ENCODE measurements at regions not wholly inside any gene's neighbourhood (a gene's known extent, or its start where the extent isn't known, plus 50 kb on each side); places are given as distances from the start of the nearest gene placed in this dataset.

- DNase-seq: no peak
Measured at GRCh38 chr18:56165601-56166355, 472.6 kb downstream of the TXNL1 start.

GRCh38 chr18:56162311-56163265 lies 475.8 kb downstream of the TXNL1 start:
- no peak for DNase-seq

DNA sequence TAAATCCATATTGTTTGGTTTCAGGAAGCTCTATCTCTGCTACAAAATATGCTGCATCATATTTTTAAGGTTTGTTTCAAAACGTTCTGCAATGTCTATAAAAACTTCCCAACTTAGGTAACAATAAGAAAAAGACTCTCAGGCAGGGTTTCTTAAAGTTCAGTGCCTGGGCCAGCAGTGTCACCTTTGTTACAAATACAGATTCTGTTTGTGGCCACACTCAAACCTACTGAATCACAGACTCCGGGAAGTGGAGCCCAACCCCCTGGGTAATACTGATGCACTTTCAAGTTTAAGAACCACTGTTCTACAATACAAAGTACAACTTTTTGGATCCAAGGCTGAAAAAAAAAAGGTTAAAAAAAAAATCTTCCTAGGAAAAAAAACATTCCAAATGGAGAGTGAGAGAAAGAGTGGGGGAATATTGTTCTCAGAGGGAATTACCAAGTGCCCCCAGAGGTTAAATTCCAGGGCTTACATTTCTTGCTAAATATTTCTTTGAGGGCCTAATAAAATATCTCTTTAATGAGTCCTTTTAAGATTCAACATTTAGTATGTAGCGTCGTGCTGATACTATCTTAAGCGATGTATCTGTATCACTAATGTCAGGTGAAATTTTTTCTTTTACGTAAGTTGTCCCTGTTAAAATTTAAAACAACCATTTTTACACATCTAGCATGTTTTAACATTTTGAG lies 476.7 kb downstream of the TXNL1 start:
- no peak for DNase-seq

DNA sequence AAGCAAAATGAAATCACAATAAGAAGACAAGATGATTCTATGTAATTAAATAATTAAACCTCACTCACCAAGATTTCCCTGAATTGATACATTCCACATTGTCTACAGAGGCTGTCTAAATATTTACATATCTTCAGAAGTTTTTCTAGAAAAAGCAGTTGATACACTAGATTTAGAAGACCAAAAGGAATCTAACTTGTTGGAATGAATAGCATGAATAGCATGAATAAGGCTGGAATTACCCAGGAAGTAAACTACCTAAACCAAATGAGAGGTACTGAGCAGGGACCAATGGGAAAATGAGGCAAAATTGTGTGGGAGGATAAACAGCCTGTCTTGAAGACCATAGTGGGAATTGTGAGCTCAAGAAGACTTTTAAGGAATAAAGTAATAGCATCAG lies 479.7 kb downstream of the TXNL1 start:
- no peak for DNase-seq

- DNase-seq: no peak
Measured at GRCh38 chr18:56157541-56157940, 480.9 kb downstream of the TXNL1 start.

- DNase-seq: no peak
Measured at GRCh38 chr18:56152551-56153310, 485.7 kb downstream of the TXNL1 start.

DNA sequence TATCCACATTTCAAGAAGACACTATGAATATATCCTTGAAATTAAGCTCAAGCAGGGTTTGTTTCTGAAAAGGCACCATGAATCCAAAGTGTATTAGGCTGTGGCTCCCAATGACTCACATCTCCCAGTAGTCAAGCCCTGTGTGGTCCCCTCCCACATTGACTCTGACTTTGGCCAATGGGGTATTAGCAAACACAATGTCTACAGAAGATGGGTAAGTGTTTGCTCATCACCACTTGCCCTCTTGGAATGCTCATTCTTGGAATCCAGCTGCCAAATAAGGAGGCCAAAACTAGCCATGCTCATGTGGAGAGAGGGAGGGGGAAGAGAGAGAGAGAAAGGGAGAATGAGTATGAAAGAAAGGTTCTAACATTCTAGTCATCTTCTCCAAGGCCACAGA lies 490.0 kb downstream of the TXNL1 start:
- DNase-seq: no peak

GRCh38 chr18:56146565-56146964 lies 491.8 kb downstream of the TXNL1 start:
- DNase-seq: no peak

- no peak for DNase-seq
Measured at GRCh38 chr18:56142001-56142400, 496.4 kb downstream of the TXNL1 start.

DNA sequence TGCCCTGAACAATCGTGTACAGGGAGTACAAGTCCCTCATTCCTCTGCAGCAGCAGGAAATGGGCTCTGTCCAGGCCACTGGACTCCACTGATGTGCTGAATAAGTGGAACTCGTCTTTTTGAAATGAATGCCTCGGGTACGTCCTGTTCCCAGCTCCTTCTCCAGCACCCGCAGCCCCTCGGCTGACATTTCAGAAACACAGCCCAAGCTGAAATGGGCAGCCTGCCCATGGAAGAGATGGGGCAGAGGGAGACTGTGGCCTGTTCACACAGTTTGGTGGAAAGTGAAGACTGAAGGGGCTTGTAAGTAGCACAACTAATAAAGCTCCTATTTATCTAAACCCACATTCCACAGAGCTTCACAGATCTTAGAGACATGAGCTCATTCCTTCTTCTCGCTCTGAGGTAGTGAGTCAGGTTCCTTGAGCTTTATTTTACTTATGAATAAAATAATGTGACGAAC lies 498.6 kb downstream of the TXNL1 start:
- no peak for DNase-seq

DNA sequence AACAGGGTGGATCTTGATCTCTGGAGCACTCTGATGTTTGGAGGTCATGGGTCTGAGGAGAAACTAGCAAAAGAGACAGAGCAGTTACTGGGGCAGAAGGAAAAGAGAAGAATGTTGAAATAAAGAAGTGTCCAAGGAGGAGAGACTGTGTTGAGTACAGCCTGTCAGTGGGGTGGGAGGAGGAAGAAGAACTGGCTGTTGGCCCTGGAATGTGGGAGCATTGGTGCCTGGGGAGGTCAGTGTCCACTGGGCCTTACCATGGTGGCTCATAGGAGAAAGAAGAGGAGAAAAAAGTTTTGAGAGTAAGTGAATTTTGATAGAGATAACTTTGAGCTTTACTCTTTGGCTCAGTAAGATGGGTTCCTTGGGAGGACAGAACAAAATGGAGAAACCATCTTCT lies 499.0 kb downstream of the TXNL1 start:
- DNase-seq: no peak

- DNase-seq: no peak
Measured at GRCh38 chr18:56136105-56136504, 502.3 kb downstream of the TXNL1 start.

DNA sequence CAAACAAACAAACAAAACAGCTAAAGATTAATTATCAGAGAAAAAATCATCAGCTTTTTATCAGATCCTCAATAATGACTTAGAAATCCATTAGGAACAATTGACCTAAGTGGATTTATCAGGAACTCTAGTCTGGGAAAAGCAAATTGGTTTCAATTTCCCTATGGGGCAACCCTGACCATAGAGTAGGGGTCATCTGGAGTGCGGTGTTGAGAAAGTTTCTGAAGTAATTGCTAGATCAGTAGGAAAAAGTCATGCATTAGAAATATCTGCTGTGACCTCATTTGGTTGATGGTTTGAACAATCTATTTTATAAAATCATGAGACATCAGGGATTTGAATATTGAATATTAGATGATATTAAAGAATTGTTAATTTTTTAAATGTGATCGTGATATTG lies 507.9 kb downstream of the TXNL1 start:
- no peak for DNase-seq

- no peak for DNase-seq
Measured at GRCh38 chr18:56128153-56128791, 510.1 kb downstream of the TXNL1 start.

GRCh38 chr18:56127322-56128099 lies 510.9 kb downstream of the TXNL1 start:
- no peak for DNase-seq

DNA sequence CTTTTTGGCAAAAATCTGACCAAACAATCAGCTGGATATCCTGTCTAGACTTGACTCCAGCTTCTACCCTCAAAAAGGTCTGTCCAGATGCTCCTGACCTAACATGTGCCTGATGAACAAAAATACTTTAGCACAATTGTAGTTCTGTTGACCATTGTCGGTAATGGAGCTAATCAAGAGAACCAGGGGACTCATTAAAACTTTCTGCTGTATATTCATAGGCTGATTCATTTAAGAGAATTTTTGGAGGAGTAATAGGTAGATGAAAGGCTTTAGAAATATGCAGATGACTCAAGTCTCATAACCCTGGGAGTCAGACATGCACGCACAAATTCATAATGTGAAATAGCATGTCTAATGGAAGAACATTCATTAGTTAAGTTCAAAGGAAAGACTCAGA lies 514.2 kb downstream of the TXNL1 start:
- DNase-seq: no peak

DNA sequence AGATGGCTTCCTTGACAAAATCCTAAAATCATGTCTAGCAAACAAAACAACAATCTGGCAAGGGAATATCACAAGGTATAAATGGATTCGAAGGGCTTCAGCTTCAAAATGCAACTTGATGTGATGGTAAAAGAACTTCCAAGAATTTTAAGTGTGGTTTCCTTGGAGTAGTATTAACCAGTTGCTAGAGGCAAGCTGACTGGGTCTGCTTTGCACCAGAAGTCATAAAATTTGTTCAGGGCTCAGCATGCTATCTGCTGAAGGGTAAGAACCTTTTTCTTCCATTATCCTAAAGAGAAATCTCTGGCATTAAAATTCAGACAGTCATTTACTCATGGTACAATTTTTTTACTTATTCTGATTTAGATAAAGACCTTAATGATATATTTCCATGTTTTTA lies 516.7 kb downstream of the TXNL1 start:
- no peak for DNase-seq

DNA sequence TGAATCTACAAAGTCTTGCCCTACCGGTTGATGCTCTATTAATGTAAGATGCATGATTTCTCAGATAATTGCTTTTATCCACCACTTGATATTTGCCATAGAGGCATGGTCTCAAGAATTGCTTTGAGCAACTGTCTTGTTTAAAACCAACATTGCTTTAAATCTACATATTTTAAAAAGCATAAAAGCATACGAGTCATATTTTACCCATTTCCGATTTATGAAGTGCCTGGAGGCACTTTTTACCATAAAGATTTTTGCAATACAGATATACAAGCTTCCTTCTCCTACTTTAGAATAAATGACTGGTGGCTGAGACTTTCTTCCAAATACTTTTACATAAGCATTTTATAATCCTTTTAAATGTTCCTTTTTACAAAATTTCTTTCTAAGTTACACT lies 517.6 kb downstream of the TXNL1 start:
- DNase-seq: no peak

DNA sequence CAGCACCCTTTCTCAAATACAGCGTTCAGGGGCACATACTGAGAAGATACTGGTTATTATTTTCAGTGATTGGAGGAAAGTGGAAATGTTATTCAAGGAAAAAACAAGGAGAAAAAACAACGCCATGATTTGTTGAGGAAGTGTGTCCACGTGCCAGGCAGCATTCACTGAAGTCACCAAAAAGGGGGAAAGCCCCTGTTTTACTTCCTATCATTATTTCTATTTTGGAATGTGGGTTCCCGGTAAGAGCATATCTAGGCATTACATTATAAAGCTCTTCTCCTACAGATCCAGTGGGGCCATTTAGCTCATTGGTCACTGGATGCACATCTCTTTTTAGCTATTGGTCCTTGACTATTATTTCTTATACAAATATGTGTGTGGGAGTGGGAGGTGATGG lies 518.7 kb downstream of the TXNL1 start:
- no peak for DNase-seq

GRCh38 chr18:56118422-56118821 lies 520.0 kb downstream of the TXNL1 start:
- DNase-seq: no peak
